Thymus (tissue), 11 donors: ENCODE measurements at regions not wholly inside any gene's neighbourhood (a gene's known extent, or its start where the extent isn't known, plus 50 kb on each side); places are given as distances from the start of the nearest gene placed in this dataset.
A peak's percentile ranks its signal among the peaks of the same experiment; 100 is the strongest.
"Not testable (repeated sequence)": the region's sequence is repeated elsewhere in the genome, so short reads cannot be mapped to it uniquely, and the experiment has no call there.

Experiments
- DNase-seq, 9 donors: peaks; one replicate each; pipeline ENCODE4 v3.0.0-alpha.2; 2013; ENCODE audit warnings: low spot score in 9 of 9, low read depth in 6 of 9, missing footprints in 1 of 9
- H3K27ac ChIP-seq, 2 donors: one replicate each; pipeline ENCODE4 v1.5.1; 2013; ENCODE audit warnings: control low read depth in 1 of 2, low read depth in 1 of 2, low read length in 1 of 2, mild to moderate bottlenecking in 1 of 2, moderate library complexity in 1 of 2
- H3K27me3 ChIP-seq, 2 donors: one replicate each; pipeline ENCODE4 v1.5.1; 2013; ENCODE audit warnings: low read length in 1 of 2; ENCODE audit not compliant: control insufficient read depth in 2 of 2, insufficient read depth in 1 of 2
- H3K36me3 ChIP-seq, 2 donors: one replicate each; pipeline ENCODE4 v1.5.1; 2013; ENCODE audit warnings: low read length in 1 of 2, mild to moderate bottlenecking in 1 of 2, moderate library complexity in 1 of 2; ENCODE audit not compliant: control insufficient read depth in 2 of 2, insufficient read depth in 2 of 2
- H3K4me1 ChIP-seq, 2 donors: one replicate each; pipeline ENCODE4 v1.5.1; 2013; ENCODE audit warnings: low read length in 2 of 2; ENCODE audit not compliant: control insufficient read depth in 2 of 2, insufficient read depth in 2 of 2
- H3K4me3 ChIP-seq, 2 donors: one replicate each; pipeline ENCODE4 v1.5.1; 2013; ENCODE audit warnings: low read length in 2 of 2, control low read depth in 1 of 2, mild to moderate bottlenecking in 1 of 2
- H3K9me3 ChIP-seq, 2 donors: one replicate each; pipeline ENCODE4 v1.5.1; 2013; ENCODE audit warnings: low read length in 1 of 2, mild to moderate bottlenecking in 1 of 2; ENCODE audit not compliant: control insufficient read depth in 2 of 2, insufficient read depth in 1 of 2
- WGBS: extraction: QIAGEN DNeasy Blood & Tissue Kit; methylation state at CpG from one replicate; pipeline ENCODE4 v1.1.7; 2013; 5-methylcytosine and 5-hydroxymethylcytosine counted together
- donor health status: healthy.

DNA sequence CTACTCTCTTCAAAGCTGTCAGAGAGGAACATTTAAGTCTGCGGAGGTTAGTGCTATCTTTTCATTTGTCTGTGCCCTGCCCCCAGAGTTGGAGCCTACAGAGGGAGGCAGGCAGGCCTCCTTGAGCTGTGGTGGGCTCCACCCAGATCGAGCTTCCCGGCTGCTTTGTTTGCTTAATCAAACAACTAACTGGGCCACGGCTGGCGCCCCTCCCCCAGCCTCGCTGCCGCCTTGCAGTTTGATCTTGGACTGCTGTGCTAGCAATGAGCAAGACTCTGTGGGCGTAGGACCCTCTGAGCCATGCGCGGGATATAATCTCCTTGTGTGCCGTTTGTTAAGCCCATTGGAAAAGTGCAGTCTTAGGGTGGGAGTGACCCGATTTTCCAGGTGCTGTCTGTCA is 62.0 kb upstream of the CYP1B1 start:
- not testable (repeated sequence) for H3K9me3 ChIP-seq, DNase-seq, H3K27me3 ChIP-seq, H3K27ac ChIP-seq, H3K36me3 ChIP-seq, H3K4me3 ChIP-seq, H3K4me1 ChIP-seq
- 98% methylated on average over 12 of the region's 12 CpGs for WGBS

DNA sequence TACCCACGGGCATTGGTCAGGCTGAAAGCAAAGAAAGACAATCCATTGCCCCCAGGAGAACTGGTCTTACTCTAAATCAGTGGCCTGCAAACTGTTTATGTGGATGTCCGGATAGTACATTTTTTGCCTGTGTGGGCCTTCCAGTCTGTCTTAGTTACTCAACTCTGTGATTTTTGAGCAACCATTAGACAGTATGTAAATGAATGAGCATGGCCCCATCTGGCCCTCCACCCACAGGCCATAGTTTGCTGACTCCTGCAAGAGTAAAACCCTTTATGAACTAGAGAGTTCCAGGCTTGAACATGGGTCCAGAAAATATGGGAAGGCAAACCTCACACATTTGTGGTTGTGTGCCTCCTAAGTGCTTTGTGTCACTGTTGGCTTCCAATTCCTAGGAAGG is 55.7 kb upstream of the CYP1B1 start:
- H3K4me3 ChIP-seq: no peak overlapping the region
- no peaks in the 10 kb centered on the region for H3K4me1 ChIP-seq
- WGBS: 94% methylated on average over 2 of the region's 2 CpGs
- peaks cover 0 to 8% of the 10 kb centered on the region in 2 donors for H3K9me3 ChIP-seq
- H3K27me3 ChIP-seq: no peaks in the 10 kb centered on the region
- no peak for DNase-seq
- no peaks in the 10 kb centered on the region for H3K36me3 ChIP-seq
- H3K27ac ChIP-seq: no peak overlapping the region

DNA sequence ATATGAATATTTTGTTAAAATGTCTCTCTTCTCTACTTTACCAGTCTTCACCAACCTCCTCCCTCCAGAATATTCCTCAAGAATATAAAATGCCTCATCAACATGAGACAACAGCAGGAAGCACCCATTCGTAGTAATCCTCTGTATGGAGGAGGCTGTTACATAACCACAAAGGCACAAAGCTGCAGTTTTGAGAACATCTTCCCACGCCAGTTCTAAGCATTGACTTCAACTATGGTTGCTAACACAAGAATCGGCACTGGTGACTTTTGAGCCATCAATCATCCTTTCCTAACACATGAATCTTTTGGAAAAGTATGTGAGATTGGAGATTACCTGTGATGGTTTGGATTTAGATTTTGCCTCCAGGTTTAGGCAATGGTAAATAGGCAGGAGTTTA is 54.9 kb upstream of the CYP1B1 start:
- 71% methylated on average over 3 of the region's 3 CpGs for WGBS

DNA sequence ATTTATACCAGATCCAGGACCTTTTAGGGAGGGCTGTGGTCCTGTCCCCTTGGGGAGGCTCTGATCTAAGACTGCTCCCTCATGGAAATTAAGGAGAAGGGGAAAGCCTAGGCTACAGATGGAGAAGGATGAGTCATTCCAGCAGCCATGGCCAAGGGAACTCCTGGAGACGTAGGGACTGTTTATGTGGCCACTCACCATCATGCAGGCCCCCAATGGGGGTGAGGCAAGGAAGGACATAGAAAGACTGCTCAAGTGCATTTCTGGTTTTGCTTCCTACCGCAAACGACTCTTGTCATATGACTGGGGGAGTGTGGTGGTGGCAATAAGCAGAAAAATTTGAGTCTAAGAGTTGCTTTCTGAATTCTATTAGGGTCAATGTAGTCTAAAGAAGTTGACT is 54.0 kb upstream of the CYP1B1 start:
- 83% methylated on average over 3 of the region's 3 CpGs for WGBS
- H3K27ac ChIP-seq: no peak overlapping the region
- DNase-seq: no peak

More for the DNA sequence above, 54.9 kb upstream of the CYP1B1 start:
- no peak for DNase-seq
- H3K4me3 ChIP-seq: no peak overlapping the region
- no peaks in the 10 kb centered on the region for H3K36me3 ChIP-seq
- H3K27ac ChIP-seq: no peak overlapping the region
- no peaks in the 10 kb centered on the region for H3K4me1 ChIP-seq
- peaks cover 0 to 8% of the 10 kb centered on the region in 2 donors for H3K9me3 ChIP-seq
- H3K27me3 ChIP-seq: no peaks in the 10 kb centered on the region

DNA sequence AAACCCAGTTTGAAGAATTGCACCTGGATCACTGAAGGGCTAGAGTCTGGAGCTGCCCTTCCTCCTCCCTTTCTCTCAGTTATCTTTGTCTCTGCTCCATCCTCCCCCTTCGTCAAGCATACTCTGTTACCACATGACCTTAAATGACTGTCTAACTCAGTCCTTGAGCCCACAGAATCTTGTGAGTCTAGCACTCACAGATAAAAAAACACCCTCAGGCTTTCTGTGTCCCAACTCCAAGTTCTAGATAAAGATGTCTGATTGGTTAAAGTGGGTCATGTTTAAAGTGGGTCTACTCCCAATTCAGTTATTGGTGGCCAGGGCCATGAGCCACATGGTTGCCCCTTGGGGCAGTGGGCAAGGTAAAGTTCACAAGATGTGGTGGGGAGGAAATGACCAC is 53.5 kb upstream of the CYP1B1 start:
- H3K27ac ChIP-seq: peak overlapping the region in 1 of 2 donors; percentile 10
- no peaks in the 10 kb centered on the region for H3K27me3 ChIP-seq
- no peaks in the 10 kb centered on the region for H3K4me1 ChIP-seq
- peaks cover 0 to 8% of the 10 kb centered on the region in 2 donors for H3K9me3 ChIP-seq
- 89% methylated on average over 1 of the region's 1 CpG for WGBS
- H3K4me3 ChIP-seq: no peak overlapping the region
- no peak for DNase-seq
- no peaks in the 10 kb centered on the region for H3K36me3 ChIP-seq

More for the DNA sequence above, 54.0 kb upstream of the CYP1B1 start:
- H3K4me3 ChIP-seq: no peak overlapping the region
- no peaks in the 10 kb centered on the region for H3K27me3 ChIP-seq
- H3K9me3 ChIP-seq: peaks cover 0 to 8% of the 10 kb centered on the region in 2 donors
- no peaks in the 10 kb centered on the region for H3K36me3 ChIP-seq
- H3K4me1 ChIP-seq: no peaks in the 10 kb centered on the region

DNA sequence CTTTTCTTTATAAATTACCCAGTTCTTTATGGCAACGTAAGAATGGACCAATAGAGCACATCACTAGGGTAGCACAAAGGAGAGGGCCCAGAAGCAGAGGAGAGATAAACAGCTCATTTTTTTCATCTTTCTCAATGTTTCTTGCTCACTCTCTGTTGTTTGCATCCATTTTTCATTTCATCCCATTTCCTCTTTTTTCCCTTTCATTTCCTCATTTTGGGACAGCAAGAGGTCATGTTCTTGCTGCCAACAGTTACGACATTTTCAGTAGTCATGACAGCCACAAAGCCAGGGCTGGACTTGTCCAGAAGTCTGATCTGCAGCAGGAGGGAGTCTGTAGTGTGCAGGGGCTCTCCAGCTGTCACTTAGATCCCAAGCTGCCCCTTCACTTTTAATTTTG is 52.7 kb upstream of the CYP1B1 start:
- 84% methylated on average over 2 of the region's 2 CpGs for WGBS
- Histone ChIP-seq H3K4me3 (no peak overlapping the region), H3K4me1 (no peaks in the 10 kb centered on the region), H3K36me3 (no peaks in the 10 kb centered on the region), H3K27ac (no peak overlapping the region), H3K27me3 (no peaks in the 10 kb centered on the region), H3K9me3 (peaks cover 0 to 8% of the 10 kb centered on the region in 2 donors)
- DNase-seq: no peak

DNA sequence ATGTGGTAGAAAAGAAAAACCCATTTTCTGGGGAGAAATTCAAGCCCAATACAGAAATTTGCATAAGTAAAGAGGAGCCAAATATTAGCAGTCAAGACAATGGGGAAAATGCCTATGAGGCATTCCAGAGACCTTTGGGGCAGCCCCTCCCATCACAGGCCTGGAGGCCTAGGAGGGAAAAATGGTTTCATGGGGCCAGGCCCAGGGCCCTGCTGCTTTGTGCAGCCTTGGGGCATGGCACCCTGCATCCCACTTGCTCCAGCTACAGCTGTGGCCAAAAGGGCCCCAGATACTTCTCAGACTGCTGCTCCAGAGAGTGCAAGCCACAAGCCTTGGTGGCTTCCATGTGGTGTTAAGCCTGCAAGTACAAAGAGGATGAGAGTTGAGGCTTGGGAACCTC is 51.3 kb upstream of the CYP1B1 start:
- Histone ChIP-seq H3K4me1 (no peaks in the 10 kb centered on the region), H3K4me3 (no peak overlapping the region), H3K9me3 (peaks cover 0 to 8% of the 10 kb centered on the region in 2 donors), H3K36me3 (no peaks in the 10 kb centered on the region), H3K27ac (no peak overlapping the region), H3K27me3 (no peaks in the 10 kb centered on the region)
- DNase-seq: no peak

DNA sequence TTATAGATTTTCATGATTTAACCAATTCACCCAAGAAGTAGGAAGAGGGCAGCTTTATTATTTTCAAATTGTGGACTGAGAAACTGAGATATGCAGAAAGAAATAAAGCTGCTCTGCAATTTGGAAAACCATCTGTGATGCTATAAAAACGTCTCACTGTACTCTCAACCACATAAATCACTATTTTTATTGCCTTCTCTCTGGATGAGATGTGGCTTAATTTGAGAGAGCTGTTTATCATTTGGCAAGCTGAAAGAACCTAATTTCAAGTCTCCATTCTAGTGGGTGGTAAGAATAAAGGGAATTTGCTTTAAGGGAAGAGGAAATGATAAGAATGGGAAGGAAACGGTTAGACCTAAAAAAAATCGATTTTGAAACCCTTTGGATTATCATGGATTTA is 49.9 kb upstream of the CYP1B1 start:
- 86% methylated on average over 3 of the region's 3 CpGs for WGBS
- H3K9me3 ChIP-seq: peaks cover 0 to 8% of the 10 kb centered on the region in 2 donors
- no peaks in the 10 kb centered on the region for H3K36me3 ChIP-seq
- DNase-seq: no peak
- H3K4me3 ChIP-seq: no peak overlapping the region
- no peaks in the 10 kb centered on the region for H3K4me1 ChIP-seq
- no peak overlapping the region for H3K27ac ChIP-seq
- peaks cover 0 to 2% of the 10 kb centered on the region in 2 donors for H3K27me3 ChIP-seq
